ENCODE measurements at regions not wholly inside any gene's neighbourhood (a gene's known extent, or its start where the extent isn't known, plus 50 kb on each side); places are given as distances from the start of the nearest gene placed in this dataset.

- TF ChIP-seq CTCF (IDR thresholded peaks at IDR 0.05; ENCODE audit: low read length) = peak; percentile 25
- TF ChIP-seq EZH2 (optimal IDR thresholded peaks at IDR 0.05; ENCODE audit: low read depth, low read length) = no peak
Observed at GRCh38 chr7:132709971-132710567, 133.8 kb upstream of the PLXNA4 start.

Data from MM.1S (cell line).